CD4-positive, alpha-beta T cell treated with Interleukin-17A for 1 hour (primary cell): ENCODE measurements at regions not wholly inside any gene's neighbourhood (a gene's known extent, or its start where the extent isn't known, plus 50 kb on each side); places are given as distances from the start of the nearest gene placed in this dataset.

Source experiments
- DNase-seq: peaks from one replicate; pipeline ENCODE4 v3.0.0-alpha.2; 2020

- no peak for DNase-seq
Observed at GRCh38 chr6:132937466-132937906, 123.1 kb downstream of the RPS12 start.

DNA sequence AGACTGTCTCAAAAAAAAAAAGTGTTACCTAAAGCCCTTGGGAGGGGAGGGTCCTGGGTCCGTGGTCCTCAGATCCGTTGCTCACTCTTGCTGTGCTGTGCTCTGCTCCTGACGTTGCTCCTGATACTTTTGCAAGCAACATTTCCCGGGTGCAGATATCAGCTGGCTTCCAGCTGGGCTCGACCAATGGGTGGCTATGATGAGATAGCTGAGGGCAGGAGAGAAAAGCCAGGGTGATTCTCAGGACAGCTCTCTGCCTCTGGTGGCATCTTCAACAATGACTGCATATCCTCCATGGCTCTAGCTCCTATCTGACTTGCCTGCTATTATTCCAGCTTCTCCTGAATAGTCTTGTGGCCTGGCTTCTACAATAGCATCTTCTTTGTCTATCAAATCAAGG, 134.5 kb downstream of the RPS12 start:
- DNase-seq: no peak

DNA sequence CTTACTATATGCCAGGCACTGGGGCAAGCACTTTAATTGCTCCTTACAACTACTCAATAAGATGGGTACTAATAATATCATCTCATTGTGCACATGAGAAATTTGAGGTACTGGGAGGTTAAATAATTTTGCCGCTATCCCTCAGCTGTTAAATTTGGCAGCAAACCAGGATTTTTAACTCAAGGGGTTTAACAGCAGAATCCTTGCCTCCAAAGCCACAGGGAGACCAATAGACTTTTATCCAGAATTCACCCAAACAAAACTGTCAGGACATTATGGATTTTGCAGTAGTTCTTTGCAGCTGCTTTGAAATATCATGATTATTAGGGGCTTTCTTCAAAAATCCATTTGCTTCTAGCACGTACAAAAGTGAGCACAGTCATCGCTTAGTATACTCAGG, 136.2 kb downstream of the RPS12 start:
- DNase-seq: no peak

DNA sequence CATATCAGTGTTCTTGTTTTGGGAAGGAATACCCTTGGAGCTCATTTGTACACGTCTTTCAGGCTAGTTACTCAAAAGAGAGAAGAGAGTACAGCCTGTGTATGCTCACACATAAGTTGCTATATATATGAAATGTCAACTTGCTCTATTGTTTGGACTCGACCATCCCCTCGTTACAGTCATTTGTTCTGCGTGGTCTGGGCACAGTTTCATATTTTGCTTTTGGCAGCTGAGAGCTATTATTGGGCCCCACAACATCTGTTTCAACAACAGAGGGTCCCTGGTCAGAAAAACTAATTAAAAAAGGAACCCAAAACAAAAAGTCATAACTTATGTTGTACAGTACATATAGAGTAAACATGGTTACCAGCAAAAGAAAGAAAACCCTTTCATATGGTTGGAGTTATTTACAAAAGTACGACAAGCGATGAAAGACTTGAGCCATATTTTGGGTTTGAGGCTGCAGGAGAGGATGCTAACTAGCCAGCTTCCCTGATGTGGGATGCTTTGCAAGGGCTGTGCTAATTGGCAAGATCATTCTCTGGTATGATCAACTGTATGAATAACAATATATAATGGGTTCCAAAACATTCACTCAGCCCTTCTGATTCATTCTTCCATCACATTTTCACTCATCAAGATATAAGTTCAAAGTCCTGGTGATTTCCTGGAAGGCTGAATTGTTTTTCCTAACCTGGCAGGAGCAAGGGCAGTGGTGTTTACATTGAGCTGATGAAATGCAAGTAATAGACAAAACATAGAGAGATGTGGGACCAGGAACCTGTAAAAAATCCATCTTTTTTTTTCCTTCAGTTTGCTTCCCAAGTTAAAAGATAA, 137.9 kb downstream of the RPS12 start:
- DNase-seq: no peak

- DNase-seq: no peak
Observed at GRCh38 chr6:132952986-132953385, 138.6 kb downstream of the RPS12 start.

GRCh38 chr6:132954222-132954621, 139.9 kb downstream of the RPS12 start:
- DNase-seq: no peak

- no peak for DNase-seq
Observed at GRCh38 chr6:132954936-132955335, 140.6 kb downstream of the RPS12 start.

DNA sequence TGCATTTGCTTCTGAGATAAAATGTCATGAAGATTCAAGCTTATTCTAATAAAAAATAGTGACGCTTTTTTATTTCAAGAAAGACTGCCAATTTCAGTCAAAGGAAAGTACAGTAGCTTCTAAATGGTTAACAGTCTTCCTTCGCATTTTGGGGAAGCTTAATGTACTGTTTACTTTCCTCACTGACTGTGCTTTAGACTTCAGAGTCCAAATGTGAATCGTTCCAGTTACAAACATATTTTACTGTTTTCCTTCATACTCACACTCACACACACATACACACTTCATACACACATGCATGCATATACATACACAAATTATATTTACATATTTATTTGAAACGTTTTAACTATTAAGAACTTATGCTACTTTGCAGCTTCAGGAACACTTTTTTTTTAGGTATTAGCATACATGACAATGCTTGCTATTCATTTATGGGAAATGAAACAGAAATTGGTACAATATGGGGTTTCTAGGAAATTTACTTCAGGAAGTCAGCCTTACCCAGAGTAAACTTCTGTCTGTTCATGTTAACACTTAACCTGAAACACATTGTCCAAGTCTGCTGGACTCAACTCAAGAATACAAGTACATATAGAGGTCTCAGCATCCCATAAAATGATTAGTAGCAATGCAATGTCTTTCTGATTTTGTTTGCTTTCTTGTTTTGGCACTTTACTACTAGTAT, 145.4 kb downstream of the RPS12 start:
- no peak for DNase-seq

DNA sequence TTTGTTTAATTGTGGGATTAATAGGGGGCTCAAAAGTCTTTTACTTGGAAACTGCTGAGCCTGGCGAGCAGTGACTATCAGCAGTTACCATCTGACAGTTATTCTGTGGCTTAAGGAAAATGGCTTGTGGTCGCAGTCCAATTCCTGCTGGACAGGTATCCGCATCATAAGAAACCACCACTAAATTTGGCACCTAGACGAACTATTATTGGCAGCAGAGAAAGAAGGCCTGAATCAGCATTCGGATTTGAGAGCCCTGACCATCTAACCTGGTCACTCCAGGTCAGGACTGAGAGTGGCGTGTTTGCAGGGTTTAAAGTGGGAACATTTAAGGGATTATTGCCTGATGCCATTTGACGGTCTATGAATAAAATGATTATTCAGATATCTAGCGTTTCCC, 146.4 kb downstream of the RPS12 start:
- no peak for DNase-seq

DNA sequence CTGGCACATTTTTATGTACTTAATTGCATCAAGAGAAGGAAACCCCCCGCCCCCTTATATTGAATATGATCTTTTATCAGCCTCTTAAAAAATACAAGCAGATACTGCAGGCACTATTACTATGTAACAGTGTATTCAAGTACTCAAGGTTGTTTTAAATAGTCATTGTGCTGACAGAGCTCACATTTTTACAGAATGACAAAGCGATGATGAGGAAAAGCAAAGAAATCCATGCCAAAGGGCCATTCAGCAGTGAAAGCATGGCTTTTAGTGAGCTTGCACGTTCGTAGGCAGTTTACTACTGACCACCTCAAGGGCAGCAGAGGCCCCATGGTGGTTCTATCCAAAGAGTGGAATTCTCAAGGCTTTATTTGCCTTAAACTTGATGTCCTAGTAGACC, 146.8 kb downstream of the RPS12 start:
- DNase-seq: no peak

DNA sequence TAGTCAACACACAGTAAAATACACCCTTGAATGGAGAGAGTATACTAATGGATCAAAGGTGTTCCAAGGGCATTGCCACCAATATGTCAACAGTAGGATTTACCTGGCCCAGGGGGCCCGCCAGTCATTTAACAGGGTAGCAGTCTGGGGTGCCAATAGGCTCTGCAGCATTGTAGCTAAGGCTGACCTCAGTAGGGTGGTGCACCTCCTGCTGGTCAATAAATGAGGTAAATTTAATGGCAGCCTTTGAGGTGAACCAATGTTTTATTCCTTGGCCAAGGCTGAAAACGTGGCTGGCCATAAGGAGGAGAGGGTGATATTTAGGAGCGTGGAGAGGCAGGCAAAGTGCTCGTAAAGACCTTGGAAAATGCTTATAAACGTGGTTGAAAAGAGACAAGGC, 147.2 kb downstream of the RPS12 start:
- DNase-seq: no peak

GRCh38 chr6:132962936-132963868, 148.8 kb downstream of the RPS12 start:
- peak; percentile 48 for DNase-seq

GRCh38 chr6:132964101-132964867, 149.9 kb downstream of the RPS12 start:
- DNase-seq: no peak

DNA sequence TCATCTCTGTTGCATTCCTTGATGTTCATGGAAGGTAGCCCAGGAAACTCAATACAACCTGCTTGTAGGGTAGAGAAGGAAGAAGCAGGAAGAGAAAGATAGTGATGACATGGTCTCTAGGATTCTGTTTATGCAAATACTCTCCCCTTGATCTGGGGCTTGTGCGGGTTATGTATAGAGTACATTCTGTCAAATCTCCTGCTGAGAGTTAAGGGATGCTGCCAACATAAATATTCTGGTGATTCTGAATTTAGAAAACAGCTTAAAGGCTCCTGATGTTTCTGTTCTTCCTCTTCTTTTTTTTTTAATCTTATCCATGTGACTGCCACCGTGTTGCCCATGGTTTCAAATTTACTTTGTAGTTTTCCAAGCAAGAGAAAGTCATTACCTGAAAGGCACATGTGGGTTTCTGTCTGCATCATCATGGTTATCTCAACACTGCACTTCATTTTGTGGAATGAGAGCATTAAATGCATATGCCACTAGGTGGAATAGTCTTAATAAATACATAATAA, 150.6 kb downstream of the RPS12 start:
- DNase-seq: no peak

DNA sequence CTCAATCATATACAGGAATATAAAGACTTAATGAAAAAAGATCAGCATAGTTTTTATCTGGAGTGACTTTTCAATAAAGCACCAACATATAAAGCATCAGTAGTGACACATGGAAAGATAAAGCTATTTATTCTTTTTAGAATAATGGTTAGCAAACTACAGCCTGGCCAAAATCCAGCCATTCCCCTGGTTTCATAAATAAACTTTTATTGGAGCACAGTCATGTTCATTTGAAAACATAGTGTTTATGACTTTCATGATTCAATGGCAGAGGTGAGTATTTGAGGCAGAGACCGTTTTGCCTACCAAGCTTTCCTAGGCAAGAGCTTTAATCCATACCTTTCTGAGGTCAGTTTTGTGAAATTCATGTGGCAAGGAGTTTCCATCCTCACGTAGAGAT, 153.5 kb downstream of the RPS12 start:
- DNase-seq: no peak

GRCh38 chr6:132968419-132968950, 154.1 kb downstream of the RPS12 start:
- DNase-seq: no peak

DNA sequence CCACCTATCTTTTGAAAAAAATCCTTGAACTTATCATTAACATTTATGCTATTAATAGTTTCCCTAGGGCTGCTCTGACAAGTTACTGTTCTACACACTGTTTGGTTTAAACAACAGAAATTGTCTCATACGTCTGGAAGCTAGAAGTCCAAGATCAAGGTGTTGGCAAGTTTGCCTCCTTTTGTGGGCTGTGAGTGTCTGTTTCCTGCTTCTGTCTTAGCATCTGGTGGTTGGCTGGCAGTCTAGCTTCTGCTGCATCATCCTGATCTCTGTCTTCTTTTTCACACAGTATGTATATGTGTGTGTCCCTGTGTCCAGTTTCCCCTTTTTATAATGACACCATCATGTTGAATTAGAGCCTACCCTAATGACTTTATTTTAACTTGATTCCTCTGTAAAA, 154.8 kb downstream of the RPS12 start:
- DNase-seq: no peak

DNA sequence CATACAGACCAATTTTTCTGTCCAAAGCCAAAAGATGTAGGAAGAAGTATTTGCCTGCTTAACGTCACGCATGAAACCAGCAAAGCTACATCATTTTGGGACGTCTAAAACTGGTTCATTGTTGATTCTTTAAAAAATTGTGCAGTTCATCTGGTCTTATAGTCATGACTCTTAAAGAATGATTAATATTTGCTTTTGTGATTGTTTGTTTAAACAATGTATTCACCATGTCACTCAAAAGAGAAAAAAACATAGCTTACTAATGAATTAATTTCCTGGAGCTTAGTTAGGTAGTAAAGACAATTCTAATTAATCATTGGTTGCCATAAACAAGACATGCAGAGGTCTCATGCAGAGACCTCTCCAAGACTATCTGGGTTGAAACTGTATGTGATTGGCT, 157.3 kb downstream of the RPS12 start:
- no peak for DNase-seq

DNA sequence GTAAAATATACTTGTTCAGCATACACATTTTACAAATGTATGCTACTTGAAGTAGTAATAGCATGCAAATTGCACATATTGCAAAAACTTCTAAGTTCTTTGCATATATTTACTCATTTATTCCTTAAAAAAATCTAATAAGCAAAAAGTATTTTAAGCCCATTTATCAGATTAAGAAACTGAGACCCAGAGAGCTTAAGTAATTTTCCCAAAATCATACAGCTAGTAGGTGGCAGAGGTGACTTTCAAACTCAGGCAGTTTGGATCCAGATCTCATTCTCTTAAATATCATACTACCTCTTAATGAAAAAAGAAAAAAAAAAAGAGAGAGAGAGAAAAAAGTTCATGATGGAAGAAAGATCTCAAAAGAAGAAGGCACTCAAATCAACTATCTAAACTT, 157.9 kb downstream of the RPS12 start:
- DNase-seq: no peak

DNA sequence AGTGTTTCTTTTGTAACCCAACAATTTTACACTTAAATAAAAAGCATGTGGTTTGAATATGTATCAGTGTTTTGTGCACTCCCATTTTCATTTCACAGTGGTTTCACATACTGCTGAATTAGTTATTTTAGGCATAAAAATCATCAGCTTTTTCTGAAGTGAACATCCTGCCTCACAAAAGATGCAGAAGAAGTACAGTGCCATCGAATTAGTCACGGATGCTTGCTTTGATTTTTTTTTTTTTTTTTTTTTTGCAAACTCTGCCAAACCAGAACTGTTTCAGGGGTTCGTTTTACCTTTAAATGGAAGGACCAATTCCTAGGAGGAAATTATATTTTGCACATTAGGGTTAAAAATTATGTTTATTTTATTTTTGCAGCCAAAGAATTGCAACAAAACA, 158.6 kb downstream of the RPS12 start:
- DNase-seq: no peak

DNA sequence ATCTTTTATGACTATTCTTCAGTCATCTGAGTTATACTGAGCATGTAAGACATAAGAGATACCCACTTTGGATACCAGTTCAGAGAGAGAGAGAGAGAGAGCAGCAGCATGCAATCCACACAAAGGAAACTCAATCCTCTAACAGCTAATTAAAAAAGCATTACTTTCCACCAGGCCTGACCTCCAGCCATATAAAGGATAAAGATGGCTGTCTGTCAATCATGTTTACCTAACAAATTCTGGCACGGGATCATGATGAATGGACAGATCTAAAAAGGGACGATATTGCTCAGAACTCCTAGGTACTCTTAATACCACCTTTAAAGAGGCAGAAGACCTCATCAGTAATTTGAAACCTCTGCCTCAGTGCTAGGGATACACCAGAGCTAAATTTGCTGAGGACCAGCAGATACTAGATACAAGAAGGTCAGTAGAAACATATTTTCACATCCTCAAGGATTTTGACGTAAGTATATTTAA, 159.2 kb downstream of the RPS12 start:
- no peak for DNase-seq

- no peak for DNase-seq
Observed at GRCh38 chr6:132974122-132974521, 159.8 kb downstream of the RPS12 start.
